ENCODE measurements at regions not wholly inside any gene's neighbourhood (a gene's known extent, or its start where the extent isn't known, plus 50 kb on each side); places are given as distances from the start of the nearest gene placed in this dataset.
A peak's percentile ranks its signal among the peaks of the same experiment; 100 is the strongest.
"Not testable (repeated sequence)": the region's sequence is repeated elsewhere in the genome, so short reads cannot be mapped to it uniquely, and the experiment has no call there.

- DNase-seq (ENCODE audit: low spot score) = peak; percentile 31
- POLR2A ChIA-PET (ENCODE audit: low non-redundant PET) = no interaction called here
- CTCF ChIA-PET = interaction anchor here (0.6 to 2.0 kb wide), 8 partner anchors 13 to 1571 kb away, joined by 3 to 15 read pairs (median 4); partner anchors contain the start of gene SNX19
- peak; percentile 32 for TF ChIP-seq CTCF (conservative IDR thresholded peaks at IDR 0.05; ENCODE audit: low read depth)
- no peak overlapping the region for H3K27ac ChIP-seq
Observed at GRCh38 chr11:130979386-130979972, 63.2 kb upstream of the SNX19 start.

- ChIA-PET CTCF (interaction anchor here (0.6 to 2.0 kb wide), 8 partner anchors 12 to 1570 kb away, joined by 3 to 15 read pairs (median 4); partner anchors contain the start of gene SNX19), POLR2A (ENCODE audit: low non-redundant PET) (no interaction called here)
- no peak for DNase-seq (ENCODE audit: low spot score)
- TF ChIP-seq CTCF (conservative IDR thresholded peaks at IDR 0.05; ENCODE audit: low read depth) = no peak
- no peak overlapping the region for H3K27ac ChIP-seq
Observed at GRCh38 chr11:130980071-130980862, 64.0 kb upstream of the SNX19 start.

GRCh38 chr11:130984241-130984640 lies 68.0 kb upstream of the SNX19 start:
- H3K27ac ChIP-seq; CTCF ChIA-PET; POLR2A ChIA-PET (ENCODE audit: low non-redundant PET); DNase-seq (ENCODE audit: low spot score): not testable (repeated sequence)

GRCh38 chr11:130992788-130993187 lies 76.5 kb upstream of the SNX19 start:
- H3K27ac ChIP-seq = no peak overlapping the region
- ChIA-PET CTCF (interaction anchor here (0.6 to 1.1 kb wide), 2 partner anchors 13 to 76 kb away, joined by 3 read pairs; no protein-coding TSS in a partner anchor), POLR2A (ENCODE audit: low non-redundant PET) (no interaction called here)
- no peak for DNase-seq (ENCODE audit: low spot score)
- no peak for TF ChIP-seq CTCF (conservative IDR thresholded peaks at IDR 0.05; ENCODE audit: low read depth)

- POLR2A ChIA-PET (ENCODE audit: low non-redundant PET) = no interaction called here
- CTCF ChIA-PET = no interaction called here
- no peak overlapping the region for H3K27ac ChIP-seq
- TF ChIP-seq CTCF (conservative IDR thresholded peaks at IDR 0.05; ENCODE audit: low read depth) = no peak
- no peak for DNase-seq (ENCODE audit: low spot score)
Observed at GRCh38 chr11:130994043-130994442, 77.8 kb upstream of the SNX19 start.

GRCh38 chr11:130995266-130995665 lies 79.0 kb upstream of the SNX19 start:
- ChIA-PET POLR2A (ENCODE audit: low non-redundant PET) (no interaction called here), CTCF (interaction anchor here (0.6 to 0.7 kb wide), 2 partner anchors 428 to 795 kb away, joined by 3 read pairs; no protein-coding TSS in a partner anchor)
- no peak for TF ChIP-seq CTCF (conservative IDR thresholded peaks at IDR 0.05; ENCODE audit: low read depth)
- H3K27ac ChIP-seq = no peak overlapping the region
- no peak for DNase-seq (ENCODE audit: low spot score)

- POLR2A ChIA-PET (ENCODE audit: low non-redundant PET) = no interaction called here
- no peak overlapping the region for H3K27ac ChIP-seq
- TF ChIP-seq CTCF (conservative IDR thresholded peaks at IDR 0.05; ENCODE audit: low read depth) = no peak
- CTCF ChIA-PET = interaction anchor here (0.6 kb wide), 1 partner anchor 48 kb away, joined by 3 read pairs; no protein-coding TSS in a partner anchor
- no peak for DNase-seq (ENCODE audit: low spot score)
Observed at GRCh38 chr11:130997278-130997677, 81.0 kb upstream of the SNX19 start.

Measured in RWPE1 (cell line).